ENCODE measurements at regions not wholly inside any gene's neighbourhood (a gene's known extent, or its start where the extent isn't known, plus 50 kb on each side); places are given as distances from the start of the nearest gene placed in this dataset.

GRCh38 chr1:170239445-170239844 lies 93.7 kb downstream of the NTMT2 start:
- no peaks in the 10 kb centered on the region for H3K27me3 ChIP-seq (ENCODE audit: control insufficient read depth in 1 of 2, insufficient read depth in 2 of 2, low read length in 1 of 2)
- ATAC-seq (ENCODE audit: low FRiP score) = no peak
- H3K4me3 ChIP-seq (ENCODE audit: low read length in 2 of 2) = no peak overlapping the region
- H3K9me3 ChIP-seq (ENCODE audit: control insufficient read depth, low read length) = no peaks in the 10 kb centered on the region
- H3K36me3 ChIP-seq (ENCODE audit: control insufficient read depth in 1 of 2, insufficient read depth in 2 of 2, low read length in 1 of 2) = no peaks in the 10 kb centered on the region
- intact Hi-C loops (cut with DNase I) = no loop called here
- no peaks in the 10 kb centered on the region for H3K4me1 ChIP-seq (ENCODE audit: control insufficient read depth in 1 of 2, insufficient read depth in 2 of 2, low read length in 2 of 2)
- 76 to 77% methylated on average over 3 of the region's 3 CpGs for whole genome bisulfite sequencing, 2 donors
- no peak for DNase-seq
- no peak overlapping the region for H3K27ac ChIP-seq (ENCODE audit: low read depth in 1 of 2, low read length in 2 of 2)

- no peaks in the 10 kb centered on the region for H3K27me3 ChIP-seq (ENCODE audit: control insufficient read depth in 1 of 2, insufficient read depth in 2 of 2, low read length in 1 of 2)
- DNase-seq = no peak
- no peak overlapping the region for H3K4me3 ChIP-seq (ENCODE audit: low read length in 2 of 2)
- intact Hi-C loops (cut with DNase I) = no loop called here
- 67 to 71% methylated on average over 2 of the region's 2 CpGs for WGBS, 2 donors
- no peaks in the 10 kb centered on the region for H3K4me1 ChIP-seq (ENCODE audit: control insufficient read depth in 1 of 2, insufficient read depth in 2 of 2, low read length in 2 of 2)
- no peaks in the 10 kb centered on the region for H3K9me3 ChIP-seq (ENCODE audit: control insufficient read depth, low read length)
- ATAC-seq (ENCODE audit: low FRiP score) = no peak
- no peak overlapping the region for H3K27ac ChIP-seq (ENCODE audit: low read depth in 1 of 2, low read length in 2 of 2)
- no peaks in the 10 kb centered on the region for H3K36me3 ChIP-seq (ENCODE audit: control insufficient read depth in 1 of 2, insufficient read depth in 2 of 2, low read length in 1 of 2)
Observed at GRCh38 chr1:170240409-170240808, 94.7 kb downstream of the NTMT2 start.

GRCh38 chr1:170241266-170241851 lies 95.6 kb downstream of the NTMT2 start:
- H3K36me3 ChIP-seq (ENCODE audit: control insufficient read depth in 1 of 2, insufficient read depth in 2 of 2, low read length in 1 of 2) = no peaks in the 10 kb centered on the region
- WGBS, 2 donors = 79 to 80% methylated on average over 7 of the region's 7 CpGs
- H3K4me1 ChIP-seq (ENCODE audit: control insufficient read depth in 1 of 2, insufficient read depth in 2 of 2, low read length in 2 of 2) = no peaks in the 10 kb centered on the region
- no peak overlapping the region for H3K4me3 ChIP-seq (ENCODE audit: low read length in 2 of 2)
- no peaks in the 10 kb centered on the region for H3K27me3 ChIP-seq (ENCODE audit: control insufficient read depth in 1 of 2, insufficient read depth in 2 of 2, low read length in 1 of 2)
- intact Hi-C loops (cut with DNase I) = no loop called here
- DNase-seq (no peak), ATAC-seq (ENCODE audit: low FRiP score) (no peak)
- H3K27ac ChIP-seq (ENCODE audit: low read depth in 1 of 2, low read length in 2 of 2) = no peak overlapping the region
- H3K9me3 ChIP-seq (ENCODE audit: control insufficient read depth, low read length) = no peaks in the 10 kb centered on the region

GRCh38 chr1:170247751-170248521 lies 102.2 kb downstream of the NTMT2 start:
- DNase-seq (no peak), ATAC-seq (ENCODE audit: low FRiP score) (no peak)
- H3K9me3 ChIP-seq (ENCODE audit: control insufficient read depth, low read length) = no peaks in the 10 kb centered on the region
- H3K4me3 ChIP-seq (ENCODE audit: low read length in 2 of 2) = no peak overlapping the region
- intact Hi-C loops (cut with DNase I) = no loop called here
- WGBS, 2 donors = 44 to 54% methylated on average over 5 of the region's 5 CpGs
- no peak overlapping the region for H3K27ac ChIP-seq (ENCODE audit: low read depth in 1 of 2, low read length in 2 of 2)
- no peaks in the 10 kb centered on the region for H3K27me3 ChIP-seq (ENCODE audit: control insufficient read depth in 1 of 2, insufficient read depth in 2 of 2, low read length in 1 of 2)
- H3K4me1 ChIP-seq (ENCODE audit: control insufficient read depth in 1 of 2, insufficient read depth in 2 of 2, low read length in 2 of 2) = no peaks in the 10 kb centered on the region
- no peaks in the 10 kb centered on the region for H3K36me3 ChIP-seq (ENCODE audit: control insufficient read depth in 1 of 2, insufficient read depth in 2 of 2, low read length in 1 of 2)

- Histone ChIP-seq H3K36me3 (ENCODE audit: control insufficient read depth in 1 of 2, insufficient read depth in 2 of 2, low read length in 1 of 2) (no peaks in the 10 kb centered on the region), H3K4me1 (ENCODE audit: control insufficient read depth in 1 of 2, insufficient read depth in 2 of 2, low read length in 2 of 2) (no peaks in the 10 kb centered on the region), H3K27ac (ENCODE audit: low read depth in 1 of 2, low read length in 2 of 2) (no peak overlapping the region), H3K9me3 (ENCODE audit: control insufficient read depth, low read length) (no peaks in the 10 kb centered on the region), H3K27me3 (ENCODE audit: control insufficient read depth in 1 of 2, insufficient read depth in 2 of 2, low read length in 1 of 2) (no peaks in the 10 kb centered on the region), H3K4me3 (ENCODE audit: low read length in 2 of 2) (no peak overlapping the region)
- 94 to 98% methylated on average over 28 of the region's 28 CpGs for whole genome bisulfite sequencing, 2 donors
- intact Hi-C loops (cut with DNase I) = no loop called here
- ATAC-seq (ENCODE audit: low FRiP score) = no peak
- DNase-seq = no peak
Observed at GRCh38 chr1:170250531-170251276, 104.9 kb downstream of the NTMT2 start.

- ATAC-seq (ENCODE audit: low FRiP score) (no peak), DNase-seq (no peak)
- H3K4me3 ChIP-seq (ENCODE audit: low read length in 2 of 2) = no peak overlapping the region
- WGBS, 2 donors = 65 to 66% methylated on average over 3 of the region's 3 CpGs
- no peak overlapping the region for H3K27ac ChIP-seq (ENCODE audit: low read depth in 1 of 2, low read length in 2 of 2)
- intact Hi-C loops (cut with DNase I) = no loop called here
- H3K9me3 ChIP-seq (ENCODE audit: control insufficient read depth, low read length) = no peaks in the 10 kb centered on the region
- no peaks in the 10 kb centered on the region for H3K4me1 ChIP-seq (ENCODE audit: control insufficient read depth in 1 of 2, insufficient read depth in 2 of 2, low read length in 2 of 2)
- H3K27me3 ChIP-seq (ENCODE audit: control insufficient read depth in 1 of 2, insufficient read depth in 2 of 2, low read length in 1 of 2) = no peaks in the 10 kb centered on the region
- no peaks in the 10 kb centered on the region for H3K36me3 ChIP-seq (ENCODE audit: control insufficient read depth in 1 of 2, insufficient read depth in 2 of 2, low read length in 1 of 2)
Observed at GRCh38 chr1:170252851-170253579, 107.3 kb downstream of the NTMT2 start.

GRCh38 chr1:170254371-170254770 lies 108.6 kb downstream of the NTMT2 start:
- ATAC-seq (ENCODE audit: low FRiP score) (no peak), DNase-seq (no peak)
- Histone ChIP-seq H3K9me3 (ENCODE audit: control insufficient read depth, low read length) (no peaks in the 10 kb centered on the region), H3K4me3 (ENCODE audit: low read length in 2 of 2) (no peak overlapping the region), H3K4me1 (ENCODE audit: control insufficient read depth in 1 of 2, insufficient read depth in 2 of 2, low read length in 2 of 2) (no peaks in the 10 kb centered on the region), H3K27ac (ENCODE audit: low read depth in 1 of 2, low read length in 2 of 2) (no peak overlapping the region), H3K36me3 (ENCODE audit: control insufficient read depth in 1 of 2, insufficient read depth in 2 of 2, low read length in 1 of 2) (no peaks in the 10 kb centered on the region), H3K27me3 (ENCODE audit: control insufficient read depth in 1 of 2, insufficient read depth in 2 of 2, low read length in 1 of 2) (no peaks in the 10 kb centered on the region)
- 94 to 96% methylated on average over 3 of the region's 3 CpGs for WGBS, 2 donors
- intact Hi-C loops (cut with DNase I) = no loop called here

- WGBS, 2 donors = 31 to 46% methylated on average over 5 of the region's 5 CpGs
- DNase-seq (no peak), ATAC-seq (ENCODE audit: low FRiP score) (no peak)
- Histone ChIP-seq H3K4me1 (ENCODE audit: control insufficient read depth in 1 of 2, insufficient read depth in 2 of 2, low read length in 2 of 2) (peaks cover 0 to 2% of the 10 kb centered on the region in 2 donors), H3K9me3 (ENCODE audit: control insufficient read depth, low read length) (no peaks in the 10 kb centered on the region), H3K36me3 (ENCODE audit: control insufficient read depth in 1 of 2, insufficient read depth in 2 of 2, low read length in 1 of 2) (no peaks in the 10 kb centered on the region), H3K27ac (ENCODE audit: low read depth in 1 of 2, low read length in 2 of 2) (no peak overlapping the region), H3K27me3 (ENCODE audit: control insufficient read depth in 1 of 2, insufficient read depth in 2 of 2, low read length in 1 of 2) (no peaks in the 10 kb centered on the region), H3K4me3 (ENCODE audit: low read length in 2 of 2) (no peak overlapping the region)
- intact Hi-C loops (cut with DNase I) = no loop called here
Observed at GRCh38 chr1:170261669-170262068, 115.9 kb downstream of the NTMT2 start.
